ENCODE measurements at regions not wholly inside any gene's neighbourhood (a gene's known extent, or its start where the extent isn't known, plus 50 kb on each side); places are given as distances from the start of the nearest gene placed in this dataset.
"Not testable (repeated sequence)": the region's sequence is repeated elsewhere in the genome, so short reads cannot be mapped to it uniquely, and the experiment has no call there.

GRCh38 chr15:21752124-21752957, 125.2 kb downstream of the POTEB start:
- DNase-seq; intact Hi-C loops (cut with micrococcal nuclease); H3K27me3 ChIP-seq (ENCODE audit: low read length); ATAC-seq; BruUV-seq (replicated peaks); CTCF ChIA-PET; POLR2A ChIA-PET (ENCODE audit: unreplicated experiment); H3F3A ChIP-seq (ENCODE audit: low read length, unreplicated experiment); H3K9ac ChIP-seq (ENCODE audit: low read length); H3K9me3 ChIP-seq (ENCODE audit: low read length); H2AFZ ChIP-seq (ENCODE audit: low read length); H3K4me2 ChIP-seq (ENCODE audit: low read length); H3K9me2 ChIP-seq (replicated peaks; ENCODE audit: low read length); H3K79me2 ChIP-seq (ENCODE audit: low read length); H4K20me1 ChIP-seq (ENCODE audit: low read length); H3K4me1 ChIP-seq (ENCODE audit: insufficient read depth, low read length); H3K36me3 ChIP-seq (ENCODE audit: low read depth, low read length); H3K27ac ChIP-seq (ENCODE audit: low read length); H3K4me3 ChIP-seq (ENCODE audit: low read length): not testable (repeated sequence)

- BruUV-seq (replicated peaks); H3K27ac ChIP-seq (ENCODE audit: low read length); DNase-seq; intact Hi-C loops (cut with micrococcal nuclease); H3K9me2 ChIP-seq (replicated peaks; ENCODE audit: low read length); H3K4me3 ChIP-seq (ENCODE audit: low read length); ATAC-seq; CTCF ChIA-PET; H3K9ac ChIP-seq (ENCODE audit: low read length); H3K4me2 ChIP-seq (ENCODE audit: low read length); H3K36me3 ChIP-seq (ENCODE audit: low read depth, low read length); H4K20me1 ChIP-seq (ENCODE audit: low read length); POLR2A ChIA-PET (ENCODE audit: unreplicated experiment); H3K9me3 ChIP-seq (ENCODE audit: low read length); H2AFZ ChIP-seq (ENCODE audit: low read length); H3K79me2 ChIP-seq (ENCODE audit: low read length); H3K27me3 ChIP-seq (ENCODE audit: low read length); H3F3A ChIP-seq (ENCODE audit: low read length, unreplicated experiment); H3K4me1 ChIP-seq (ENCODE audit: insufficient read depth, low read length): not testable (repeated sequence)
Measured at GRCh38 chr15:21749173-21749572, 128.4 kb downstream of the POTEB start.

GRCh38 chr15:21744245-21744915, 133.2 kb downstream of the POTEB start:
- H3K27me3 ChIP-seq (ENCODE audit: low read length); ATAC-seq; H3K27ac ChIP-seq (ENCODE audit: low read length); H3K4me2 ChIP-seq (ENCODE audit: low read length); H3K4me3 ChIP-seq (ENCODE audit: low read length); H3F3A ChIP-seq (ENCODE audit: low read length, unreplicated experiment); POLR2A ChIA-PET (ENCODE audit: unreplicated experiment); H3K9ac ChIP-seq (ENCODE audit: low read length); H3K4me1 ChIP-seq (ENCODE audit: insufficient read depth, low read length); H3K9me3 ChIP-seq (ENCODE audit: low read length); H2AFZ ChIP-seq (ENCODE audit: low read length); H4K20me1 ChIP-seq (ENCODE audit: low read length); H3K79me2 ChIP-seq (ENCODE audit: low read length); H3K9me2 ChIP-seq (replicated peaks; ENCODE audit: low read length); CTCF ChIA-PET; H3K36me3 ChIP-seq (ENCODE audit: low read depth, low read length); DNase-seq; intact Hi-C loops (cut with micrococcal nuclease); BruUV-seq (replicated peaks): not testable (repeated sequence)

DNA sequence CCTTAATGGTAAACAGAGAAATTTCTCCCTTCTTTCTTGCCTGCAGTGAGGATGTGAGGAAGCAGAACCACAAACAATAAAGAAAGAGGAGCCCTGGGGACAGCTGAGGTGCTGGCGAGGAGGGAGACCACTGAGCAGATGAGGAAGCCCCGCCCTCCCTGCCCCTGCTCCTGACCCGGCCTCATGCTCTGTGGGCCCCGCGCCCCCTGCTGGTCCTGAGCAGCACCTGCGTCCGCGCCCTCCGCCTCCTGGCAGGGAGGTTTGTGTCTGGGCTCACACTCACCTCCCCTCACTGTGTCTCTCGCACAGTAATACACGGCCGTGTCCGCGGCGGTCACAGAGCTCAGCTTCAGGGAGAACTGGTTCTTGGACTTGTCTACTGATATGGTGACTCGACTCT, 135.5 kb downstream of the POTEB start:
- H3K27me3 ChIP-seq (ENCODE audit: low read length); H3K9ac ChIP-seq (ENCODE audit: low read length); CTCF ChIA-PET; POLR2A ChIA-PET (ENCODE audit: unreplicated experiment); DNase-seq; H3K79me2 ChIP-seq (ENCODE audit: low read length); H3K9me2 ChIP-seq (replicated peaks; ENCODE audit: low read length); H2AFZ ChIP-seq (ENCODE audit: low read length); H3K4me2 ChIP-seq (ENCODE audit: low read length); H3F3A ChIP-seq (ENCODE audit: low read length, unreplicated experiment); H3K4me3 ChIP-seq (ENCODE audit: low read length); H3K27ac ChIP-seq (ENCODE audit: low read length); H3K9me3 ChIP-seq (ENCODE audit: low read length); H4K20me1 ChIP-seq (ENCODE audit: low read length); H3K36me3 ChIP-seq (ENCODE audit: low read depth, low read length); intact Hi-C loops (cut with micrococcal nuclease); H3K4me1 ChIP-seq (ENCODE audit: insufficient read depth, low read length); BruUV-seq (replicated peaks); ATAC-seq: not testable (repeated sequence)

GRCh38 chr15:21738003-21738402, 139.5 kb downstream of the POTEB start:
- H3K79me2 ChIP-seq (ENCODE audit: low read length); DNase-seq; BruUV-seq (replicated peaks); H2AFZ ChIP-seq (ENCODE audit: low read length); CTCF ChIA-PET; H3K9me3 ChIP-seq (ENCODE audit: low read length); H3K36me3 ChIP-seq (ENCODE audit: low read depth, low read length); H3K27ac ChIP-seq (ENCODE audit: low read length); H3K4me3 ChIP-seq (ENCODE audit: low read length); H3F3A ChIP-seq (ENCODE audit: low read length, unreplicated experiment); H3K9ac ChIP-seq (ENCODE audit: low read length); intact Hi-C loops (cut with micrococcal nuclease); POLR2A ChIA-PET (ENCODE audit: unreplicated experiment); H3K4me2 ChIP-seq (ENCODE audit: low read length); H3K9me2 ChIP-seq (replicated peaks; ENCODE audit: low read length); H3K4me1 ChIP-seq (ENCODE audit: insufficient read depth, low read length); H4K20me1 ChIP-seq (ENCODE audit: low read length); ATAC-seq; H3K27me3 ChIP-seq (ENCODE audit: low read length): not testable (repeated sequence)

DNA sequence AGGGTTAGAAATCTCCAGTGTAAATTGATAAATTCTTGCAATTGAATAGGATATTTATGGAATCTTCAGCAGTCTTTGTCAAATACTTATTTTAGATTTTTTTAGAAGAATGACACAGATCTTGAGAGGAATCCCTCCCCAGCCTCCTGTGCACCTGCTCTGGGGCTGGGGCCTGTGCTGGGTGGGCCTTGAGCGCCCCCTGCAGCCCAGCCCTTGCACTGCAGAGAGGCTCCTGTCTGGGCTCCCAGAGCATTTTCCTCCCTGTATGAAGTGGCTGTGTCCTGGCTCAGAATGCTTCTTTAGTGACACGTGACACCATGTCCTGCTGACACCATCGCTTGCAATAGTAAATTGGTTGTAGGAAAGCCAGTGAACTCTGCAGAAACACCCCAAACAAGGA, 141.1 kb downstream of the POTEB start:
- H3K79me2 ChIP-seq (ENCODE audit: low read length); H3K9ac ChIP-seq (ENCODE audit: low read length); H3K4me1 ChIP-seq (ENCODE audit: insufficient read depth, low read length); H3K27me3 ChIP-seq (ENCODE audit: low read length); H2AFZ ChIP-seq (ENCODE audit: low read length); H3K4me2 ChIP-seq (ENCODE audit: low read length); H4K20me1 ChIP-seq (ENCODE audit: low read length); DNase-seq; H3K9me3 ChIP-seq (ENCODE audit: low read length); H3F3A ChIP-seq (ENCODE audit: low read length, unreplicated experiment); intact Hi-C loops (cut with micrococcal nuclease); ATAC-seq; H3K4me3 ChIP-seq (ENCODE audit: low read length); CTCF ChIA-PET; H3K27ac ChIP-seq (ENCODE audit: low read length); POLR2A ChIA-PET (ENCODE audit: unreplicated experiment); H3K36me3 ChIP-seq (ENCODE audit: low read depth, low read length); H3K9me2 ChIP-seq (replicated peaks; ENCODE audit: low read length); BruUV-seq (replicated peaks): not testable (repeated sequence)

All from PC-3 (cell line).